Osteocyte (in vitro differentiated cells): ENCODE measurements at regions not wholly inside any gene's neighbourhood (a gene's known extent, or its start where the extent isn't known, plus 50 kb on each side); places are given as distances from the start of the nearest gene placed in this dataset.

Experiments used
- DNase-seq: peaks from one replicate; pipeline ENCODE4 v3.0.0; 2021; ENCODE audit warnings: mixed read lengths; ENCODE audit not compliant: unreplicated experiment; ENCODE audit errors: extremely low spot score
- H3K27ac Mint-ChIP-seq: one replicate; pipeline ENCODE4 v1.8.0; 2021; ENCODE audit warnings: mild to moderate bottlenecking, mixed read lengths; ENCODE audit not compliant: unreplicated experiment
- H3K27me3 Mint-ChIP-seq: one replicate; pipeline ENCODE4 v1.8.0; 2021; ENCODE audit warnings: mixed read lengths; ENCODE audit not compliant: unreplicated experiment
- H3K36me3 Mint-ChIP-seq: one replicate; pipeline ENCODE4 v1.8.0; 2021; ENCODE audit warnings: mixed read lengths; ENCODE audit not compliant: unreplicated experiment
- H3K4me1 Mint-ChIP-seq: one replicate; pipeline ENCODE4 v1.8.0; 2021; ENCODE audit warnings: mixed read lengths; ENCODE audit not compliant: unreplicated experiment
- H3K4me3 Mint-ChIP-seq: one replicate; pipeline ENCODE4 v1.8.0; 2021; ENCODE audit warnings: mild to moderate bottlenecking, moderate library complexity, mixed read lengths; ENCODE audit not compliant: unreplicated experiment
- H3K9me3 Mint-ChIP-seq: one replicate; pipeline ENCODE4 v1.8.0; 2021; ENCODE audit warnings: mixed read lengths; ENCODE audit not compliant: unreplicated experiment
- TF ChIP-seq, protein P1 (sequence below): fragments of 200-600 bp; sonication (generic); IDR thresholded peaks from 2 replicates; pipeline ENCODE4 v1.5.0; 2021; ENCODE audit warnings: antibody characterized with exemption, mild to moderate bottlenecking, moderate library complexity

DNA sequence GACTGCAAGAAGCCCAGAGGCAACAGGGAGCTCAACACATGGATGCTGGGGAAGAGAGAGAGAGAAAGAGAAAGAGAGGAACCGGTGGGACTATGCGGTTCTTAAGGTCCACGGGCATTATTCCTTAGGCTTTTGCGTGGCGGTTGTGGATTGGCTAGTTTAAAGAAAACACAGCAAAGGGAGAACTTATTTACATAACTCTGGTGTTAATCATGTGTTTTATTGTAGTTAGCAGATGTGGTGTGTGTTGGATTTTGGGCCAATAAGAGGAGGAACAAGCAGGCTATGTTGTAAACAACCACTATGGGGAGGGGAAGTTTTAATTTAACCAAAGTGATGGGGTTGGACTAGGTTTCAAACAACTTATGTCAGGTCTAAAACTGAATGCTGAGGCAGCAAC is 275.3 kb upstream of the KLF12 start:
- Mint-ChIP-seq H3K4me1 (peaks cover 4% of the 10 kb centered on the region), H3K27ac (no peak overlapping the region), H3K4me3 (no peak overlapping the region), H3K9me3 (no peaks in the 10 kb centered on the region), H3K27me3 (no peaks in the 10 kb centered on the region), H3K36me3 (no peaks in the 10 kb centered on the region)
- no peak for DNase-seq
- TF ChIP-seq, protein P1, sequence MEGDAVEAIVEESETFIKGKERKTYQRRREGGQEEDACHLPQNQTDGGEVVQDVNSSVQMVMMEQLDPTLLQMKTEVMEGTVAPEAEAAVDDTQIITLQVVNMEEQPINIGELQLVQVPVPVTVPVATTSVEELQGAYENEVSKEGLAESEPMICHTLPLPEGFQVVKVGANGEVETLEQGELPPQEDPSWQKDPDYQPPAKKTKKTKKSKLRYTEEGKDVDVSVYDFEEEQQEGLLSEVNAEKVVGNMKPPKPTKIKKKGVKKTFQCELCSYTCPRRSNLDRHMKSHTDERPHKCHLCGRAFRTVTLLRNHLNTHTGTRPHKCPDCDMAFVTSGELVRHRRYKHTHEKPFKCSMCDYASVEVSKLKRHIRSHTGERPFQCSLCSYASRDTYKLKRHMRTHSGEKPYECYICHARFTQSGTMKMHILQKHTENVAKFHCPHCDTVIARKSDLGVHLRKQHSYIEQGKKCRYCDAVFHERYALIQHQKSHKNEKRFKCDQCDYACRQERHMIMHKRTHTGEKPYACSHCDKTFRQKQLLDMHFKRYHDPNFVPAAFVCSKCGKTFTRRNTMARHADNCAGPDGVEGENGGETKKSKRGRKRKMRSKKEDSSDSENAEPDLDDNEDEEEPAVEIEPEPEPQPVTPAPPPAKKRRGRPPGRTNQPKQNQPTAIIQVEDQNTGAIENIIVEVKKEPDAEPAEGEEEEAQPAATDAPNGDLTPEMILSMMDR, result no peak

DNA sequence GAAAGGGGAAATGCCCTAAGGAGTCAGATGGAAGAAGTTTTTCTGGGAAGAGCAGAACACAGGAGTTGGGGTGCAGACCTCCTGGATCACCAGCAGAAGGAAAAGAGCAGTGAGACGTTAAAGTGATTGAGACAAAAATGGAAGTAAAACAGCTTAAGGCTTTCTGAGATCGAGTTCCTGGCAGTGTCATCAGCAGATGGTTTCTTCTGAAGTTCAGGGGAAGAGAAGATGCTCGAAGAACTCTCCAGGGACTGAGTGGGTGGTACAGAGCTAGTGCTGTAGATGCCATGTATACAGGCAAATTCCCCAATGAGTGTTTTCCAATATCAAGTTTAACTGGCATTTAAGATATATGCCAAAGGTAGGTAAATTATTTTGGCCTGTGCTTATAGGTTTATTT is 272.2 kb upstream of the KLF12 start:
- Mint-ChIP-seq H3K27me3 (no peaks in the 10 kb centered on the region), H3K36me3 (peaks cover 2% of the 10 kb centered on the region), H3K4me1 (peaks cover 4% of the 10 kb centered on the region), H3K27ac (no peak overlapping the region), H3K9me3 (peaks cover 7% of the 10 kb centered on the region), H3K4me3 (no peak overlapping the region)
- TF ChIP-seq, protein P1, result no peak
- DNase-seq, result no peak

GRCh38 chr13:74398599-74398998 is 264.4 kb upstream of the KLF12 start:
- H3K9me3 Mint-ChIP-seq, result peaks cover 12% of the 10 kb centered on the region
- H3K4me1 Mint-ChIP-seq, result peaks cover 4% of the 10 kb centered on the region
- H3K4me3 Mint-ChIP-seq, result no peak overlapping the region
- TF ChIP-seq, protein P1, result no peak
- no peaks in the 10 kb centered on the region for H3K27me3 Mint-ChIP-seq
- no peak for DNase-seq
- H3K36me3 Mint-ChIP-seq, result peaks cover 2% of the 10 kb centered on the region
- H3K27ac Mint-ChIP-seq, result no peak overlapping the region

- Mint-ChIP-seq H3K27ac (no peak overlapping the region), H3K9me3 (peaks cover 36% of the 10 kb centered on the region), H3K4me3 (no peak overlapping the region), H3K4me1 (no peaks in the 10 kb centered on the region), H3K27me3 (no peaks in the 10 kb centered on the region), H3K36me3 (no peaks in the 10 kb centered on the region)
- no peak for DNase-seq
- TF ChIP-seq, protein P1, result no peak
Observed at GRCh38 chr13:74389056-74389455, 254.9 kb upstream of the KLF12 start.

DNA sequence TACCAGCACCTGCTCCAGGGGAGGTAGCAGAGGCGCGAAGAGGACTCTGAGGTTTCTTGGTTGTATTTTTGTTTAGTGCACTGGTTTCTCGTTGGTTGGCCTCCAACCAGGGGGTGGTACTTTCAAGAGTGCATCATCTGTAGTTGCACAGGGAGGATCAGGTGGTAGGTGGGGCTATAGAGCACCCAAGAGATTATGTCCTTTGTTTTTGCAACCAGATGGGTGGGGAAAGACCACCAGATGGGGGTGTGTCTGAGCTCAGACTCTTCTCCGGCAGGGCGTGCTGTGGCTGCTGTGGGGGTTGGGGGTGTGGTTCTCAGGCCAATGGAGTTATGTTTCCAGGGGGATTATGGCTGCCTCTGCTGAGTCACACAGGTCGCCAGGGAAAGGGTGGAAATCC is 254.4 kb upstream of the KLF12 start:
- peaks cover 39% of the 10 kb centered on the region for H3K9me3 Mint-ChIP-seq
- H3K27ac Mint-ChIP-seq, result no peak overlapping the region
- H3K4me1 Mint-ChIP-seq, result no peaks in the 10 kb centered on the region
- H3K4me3 Mint-ChIP-seq, result no peak overlapping the region
- no peaks in the 10 kb centered on the region for H3K36me3 Mint-ChIP-seq
- TF ChIP-seq, protein P1, result no peak
- no peak for DNase-seq
- H3K27me3 Mint-ChIP-seq, result no peaks in the 10 kb centered on the region
